ENCODE measurements at regions not wholly inside any gene's neighbourhood (a gene's known extent, or its start where the extent isn't known, plus 50 kb on each side); places are given as distances from the start of the nearest gene placed in this dataset.

GRCh38 chr4:115824630-115825029, 711.2 kb upstream of the NDST4 start:
- Histone ChIP-seq H3K4me3 (no peak overlapping the region), H3K27ac (ENCODE audit: low read depth in 1 of 2, low read length in 1 of 2) (no peak overlapping the region), H3K9ac (ENCODE audit: insufficient read depth in 1 of 2, low read length in 2 of 2) (no peak overlapping the region), H3K9me3 (ENCODE audit: control insufficient read depth in 4 of 4, insufficient read depth in 3 of 4, low read length in 3 of 4) (no peaks in the 10 kb centered on the region), H3K4me1 (ENCODE audit: control insufficient read depth in 5 of 5, insufficient read depth in 5 of 5, low read length in 5 of 5) (no peaks in the 10 kb centered on the region), H3K27me3 (ENCODE audit: control insufficient read depth in 3 of 3, insufficient read depth in 3 of 3, low read length in 2 of 3) (no peaks in the 10 kb centered on the region), H3K36me3 (ENCODE audit: control insufficient read depth in 4 of 4, insufficient read depth in 4 of 4, low read length in 4 of 4) (no peaks in the 10 kb centered on the region)
- 88 to 97% methylated on average over 1 of the region's 1 CpG for WGBS, 2 donors
- no peak for ATAC-seq (ENCODE audit: insufficient read depth, low FRiP score)
- no peak for TF ChIP-seq CTCF (IDR thresholded peaks at IDR 0.05; ENCODE audit: control extremely low read depth, extremely low read depth)
- DNase-seq = no peak

DNA sequence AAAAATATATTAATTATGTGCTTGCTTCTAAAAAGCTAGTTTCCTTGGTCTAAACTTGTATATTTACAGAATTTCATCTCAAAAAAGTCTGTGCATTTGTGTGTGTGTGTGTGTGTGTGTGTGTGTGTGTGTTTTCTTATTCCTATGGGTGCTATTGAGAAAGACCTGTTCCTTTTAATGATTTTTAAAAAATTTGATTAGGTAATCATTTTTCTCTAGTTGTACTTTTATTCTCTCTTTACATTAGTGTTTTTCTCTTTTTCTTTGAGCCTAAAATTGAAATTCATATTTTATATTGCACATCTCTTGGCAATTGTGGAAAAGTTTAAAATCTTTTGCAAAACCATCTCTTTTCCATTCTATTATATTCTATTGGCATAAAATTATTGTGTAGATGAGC, 690.4 kb upstream of the NDST4 start:
- Histone ChIP-seq H3K27ac (ENCODE audit: low read depth in 1 of 2, low read length in 1 of 2) (no peak overlapping the region), H3K36me3 (ENCODE audit: control insufficient read depth in 4 of 4, insufficient read depth in 4 of 4, low read length in 4 of 4) (no peaks in the 10 kb centered on the region), H3K9ac (ENCODE audit: insufficient read depth in 1 of 2, low read length in 2 of 2) (no peak overlapping the region), H3K27me3 (ENCODE audit: control insufficient read depth in 3 of 3, insufficient read depth in 3 of 3, low read length in 2 of 3) (no peaks in the 10 kb centered on the region), H3K4me3 (no peak overlapping the region), H3K4me1 (ENCODE audit: control insufficient read depth in 5 of 5, insufficient read depth in 5 of 5, low read length in 5 of 5) (no peaks in the 10 kb centered on the region), H3K9me3 (ENCODE audit: control insufficient read depth in 4 of 4, insufficient read depth in 3 of 4, low read length in 3 of 4) (peaks cover 0 to 4% (median 0%) of the 10 kb centered on the region in 4 donors)
- no peak for DNase-seq
- no peak for ATAC-seq (ENCODE audit: insufficient read depth, low FRiP score)
- TF ChIP-seq CTCF (IDR thresholded peaks at IDR 0.05; ENCODE audit: control extremely low read depth, extremely low read depth) = no peak

GRCh38 chr4:115790812-115791211, 677.4 kb upstream of the NDST4 start:
- H3K9me3 ChIP-seq (ENCODE audit: control insufficient read depth in 4 of 4, insufficient read depth in 3 of 4, low read length in 3 of 4) = peaks cover 0 to 2% (median 0%) of the 10 kb centered on the region in 4 donors
- H3K4me3 ChIP-seq = no peak overlapping the region
- H3K27ac ChIP-seq (ENCODE audit: low read depth in 1 of 2, low read length in 1 of 2) = no peak overlapping the region
- no peak overlapping the region for H3K9ac ChIP-seq (ENCODE audit: insufficient read depth in 1 of 2, low read length in 2 of 2)
- ATAC-seq (ENCODE audit: insufficient read depth, low FRiP score) = no peak
- WGBS, 2 donors = 75 to 84% methylated on average over 2 of the region's 2 CpGs
- H3K27me3 ChIP-seq (ENCODE audit: control insufficient read depth in 3 of 3, insufficient read depth in 3 of 3, low read length in 2 of 3) = no peaks in the 10 kb centered on the region
- no peak for DNase-seq
- no peak for TF ChIP-seq CTCF (IDR thresholded peaks at IDR 0.05; ENCODE audit: control extremely low read depth, extremely low read depth)
- H3K36me3 ChIP-seq (ENCODE audit: control insufficient read depth in 4 of 4, insufficient read depth in 4 of 4, low read length in 4 of 4) = no peaks in the 10 kb centered on the region
- no peaks in the 10 kb centered on the region for H3K4me1 ChIP-seq (ENCODE audit: control insufficient read depth in 5 of 5, insufficient read depth in 5 of 5, low read length in 5 of 5)

GRCh38 chr4:115781528-115782146, 668.2 kb upstream of the NDST4 start:
- no peak overlapping the region for H3K9ac ChIP-seq (ENCODE audit: insufficient read depth in 1 of 2, low read length in 2 of 2)
- ATAC-seq (ENCODE audit: insufficient read depth, low FRiP score) = no peak
- no peak overlapping the region for H3K4me3 ChIP-seq
- TF ChIP-seq CTCF (IDR thresholded peaks at IDR 0.05; ENCODE audit: control extremely low read depth, extremely low read depth) = no peak
- H3K4me1 ChIP-seq (ENCODE audit: control insufficient read depth in 5 of 5, insufficient read depth in 5 of 5, low read length in 5 of 5) = no peaks in the 10 kb centered on the region
- no peaks in the 10 kb centered on the region for H3K9me3 ChIP-seq (ENCODE audit: control insufficient read depth in 4 of 4, insufficient read depth in 3 of 4, low read length in 3 of 4)
- no peaks in the 10 kb centered on the region for H3K36me3 ChIP-seq (ENCODE audit: control insufficient read depth in 4 of 4, insufficient read depth in 4 of 4, low read length in 4 of 4)
- no peaks in the 10 kb centered on the region for H3K27me3 ChIP-seq (ENCODE audit: control insufficient read depth in 3 of 3, insufficient read depth in 3 of 3, low read length in 2 of 3)
- DNase-seq = no peak
- no peak overlapping the region for H3K27ac ChIP-seq (ENCODE audit: low read depth in 1 of 2, low read length in 1 of 2)
- WGBS, 2 donors = 23 to 48% methylated on average over 10 of the region's 10 CpGs

Measured in lung (tissue), 11 donors.